ENCODE measurements at regions not wholly inside any gene's neighbourhood (a gene's known extent, or its start where the extent isn't known, plus 50 kb on each side); places are given as distances from the start of the nearest gene placed in this dataset.
"Not testable (repeated sequence)": the region's sequence is repeated elsewhere in the genome, so short reads cannot be mapped to it uniquely, and the experiment has no call there.

DNA sequence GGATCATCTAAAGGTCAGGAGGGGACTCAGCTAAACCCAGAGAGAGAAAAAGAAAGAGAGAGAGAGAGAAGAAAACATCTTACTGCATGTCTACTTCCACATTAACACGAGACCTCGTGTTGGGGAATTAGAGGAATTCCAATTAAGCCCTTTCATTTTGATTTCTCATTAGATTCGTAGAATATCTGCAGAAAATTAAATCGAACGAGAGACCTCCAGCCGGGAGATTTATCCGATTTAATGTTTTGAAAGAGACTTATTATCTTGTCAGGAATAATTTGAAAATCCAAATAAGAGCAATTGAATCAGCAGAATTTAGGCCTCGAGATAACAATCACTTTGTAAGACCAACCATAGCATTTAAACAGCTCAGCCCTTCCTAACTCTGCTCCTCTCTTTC, 175.6 kb downstream of the ABCC12 start:
- Mint-ChIP-seq H3K4me3 (no peak overlapping the region), H3K36me3 (ENCODE audit: low read depth) (no peaks in the 10 kb centered on the region), H3K27ac (no peak overlapping the region), H3K27me3 (no peaks in the 10 kb centered on the region), H3K9me3 (no peaks in the 10 kb centered on the region), H3K4me1 (no peaks in the 10 kb centered on the region)
- intact Hi-C loops (cut with micrococcal nuclease): no loop called here
- DNase-seq: no peak

- Mint-ChIP-seq H3K27me3 (no peaks in the 10 kb centered on the region), H3K9me3 (no peaks in the 10 kb centered on the region), H3K36me3 (ENCODE audit: low read depth) (no peaks in the 10 kb centered on the region), H3K4me1 (no peaks in the 10 kb centered on the region), H3K4me3 (no peak overlapping the region), H3K27ac (no peak overlapping the region)
- no peak for DNase-seq
- intact Hi-C loops (cut with micrococcal nuclease): no loop called here
Measured at GRCh38 chr16:47979616-47980182, 176.1 kb downstream of the ABCC12 start.

DNA sequence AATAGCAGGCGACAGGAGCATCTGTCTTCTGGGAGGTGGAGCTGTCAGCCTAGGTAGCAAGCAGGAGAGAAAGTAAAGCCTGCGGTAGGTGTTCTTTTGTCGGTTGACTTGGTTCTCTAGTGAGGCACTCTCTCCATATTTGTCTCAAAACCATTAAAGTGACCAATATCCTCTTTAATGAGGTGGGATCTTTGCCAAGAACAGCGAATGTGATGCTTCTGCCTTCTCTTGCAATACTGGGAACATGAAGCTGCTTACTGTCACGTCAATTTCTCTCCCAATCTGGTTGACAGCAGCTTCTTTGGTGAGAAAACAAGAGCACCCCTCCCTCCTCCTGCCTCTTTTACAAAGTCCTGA, 176.7 kb downstream of the ABCC12 start:
- no peaks in the 10 kb centered on the region for H3K27me3 Mint-ChIP-seq
- no peak for DNase-seq
- H3K36me3 Mint-ChIP-seq (ENCODE audit: low read depth): no peaks in the 10 kb centered on the region
- H3K9me3 Mint-ChIP-seq: no peaks in the 10 kb centered on the region
- H3K27ac Mint-ChIP-seq: no peak overlapping the region
- no peaks in the 10 kb centered on the region for H3K4me1 Mint-ChIP-seq
- intact Hi-C loops (cut with micrococcal nuclease): no loop called here
- no peak overlapping the region for H3K4me3 Mint-ChIP-seq

DNA sequence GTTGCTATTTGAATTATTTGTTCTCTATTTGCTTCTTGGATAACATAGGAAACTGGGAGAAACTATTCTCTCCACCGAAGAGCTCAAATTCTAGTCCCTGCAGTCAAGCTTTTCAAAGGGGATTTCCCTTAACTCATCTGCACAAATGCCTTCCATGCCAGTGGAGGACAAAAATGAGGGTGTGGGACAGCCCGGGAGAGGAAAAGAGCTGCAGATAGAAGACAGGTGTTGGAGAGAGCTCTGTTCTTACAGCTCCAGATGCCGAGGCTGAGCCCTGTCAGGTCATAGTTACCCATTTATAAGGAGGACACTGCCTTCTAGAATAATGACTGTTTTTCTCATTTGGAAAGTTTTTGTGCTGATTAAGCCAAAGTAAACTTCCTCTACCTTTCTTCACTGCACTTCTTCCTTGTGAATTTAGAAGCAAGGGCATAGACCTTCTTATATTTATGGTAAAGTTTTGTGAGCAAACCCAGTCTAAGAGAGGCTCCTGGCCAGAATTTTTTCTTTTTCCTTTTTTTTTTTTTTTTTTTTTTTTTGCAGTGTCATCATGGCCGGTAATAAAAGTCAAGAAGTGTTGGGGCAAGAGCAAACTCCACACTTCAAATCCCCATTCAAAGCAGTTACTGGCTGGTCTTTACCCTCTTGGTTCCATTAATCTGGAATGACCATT, 177.2 kb downstream of the ABCC12 start:
- Mint-ChIP-seq H3K4me3 (no peak overlapping the region), H3K9me3 (no peaks in the 10 kb centered on the region), H3K36me3 (ENCODE audit: low read depth) (no peaks in the 10 kb centered on the region), H3K27ac (no peak overlapping the region), H3K27me3 (no peaks in the 10 kb centered on the region), H3K4me1 (no peaks in the 10 kb centered on the region)
- intact Hi-C loops (cut with micrococcal nuclease): no loop called here
- DNase-seq: no peak

- Mint-ChIP-seq H3K4me3 (no peak overlapping the region), H3K36me3 (ENCODE audit: low read depth) (no peaks in the 10 kb centered on the region), H3K27me3 (no peaks in the 10 kb centered on the region), H3K27ac (no peak overlapping the region), H3K4me1 (no peaks in the 10 kb centered on the region), H3K9me3 (no peaks in the 10 kb centered on the region)
- DNase-seq: no peak
- intact Hi-C loops (cut with micrococcal nuclease): no loop called here
Measured at GRCh38 chr16:47977802-47978201, 178.0 kb downstream of the ABCC12 start.

- Mint-ChIP-seq H3K27ac (no peak overlapping the region), H3K27me3 (no peaks in the 10 kb centered on the region), H3K4me1 (no peaks in the 10 kb centered on the region), H3K4me3 (no peak overlapping the region), H3K36me3 (ENCODE audit: low read depth) (no peaks in the 10 kb centered on the region), H3K9me3 (no peaks in the 10 kb centered on the region)
- no peak for DNase-seq
- intact Hi-C loops (cut with micrococcal nuclease): no loop called here
Measured at GRCh38 chr16:47976636-47977210, 179.1 kb downstream of the ABCC12 start.

DNA sequence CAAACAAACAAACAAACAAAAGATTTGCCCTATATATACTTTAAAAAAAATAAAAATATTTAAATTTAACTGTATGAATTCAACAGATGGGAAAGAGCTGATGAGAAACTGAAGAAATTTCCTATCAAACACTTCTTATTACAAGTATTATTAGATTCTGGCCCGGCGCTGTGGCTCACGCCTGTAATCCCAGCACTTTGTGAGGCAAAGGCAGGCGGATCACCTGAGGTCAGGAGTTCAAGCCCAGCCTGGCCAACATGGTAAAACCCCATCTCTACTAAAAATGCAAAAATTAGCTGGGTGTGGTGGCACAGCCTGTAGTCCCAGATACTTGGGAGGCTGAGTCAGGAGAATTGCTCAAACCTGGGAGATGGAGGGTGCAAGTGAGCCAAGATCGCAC, 180.8 kb downstream of the ABCC12 start:
- H3K36me3 Mint-ChIP-seq (ENCODE audit: low read depth); DNase-seq; H3K4me1 Mint-ChIP-seq; H3K4me3 Mint-ChIP-seq; H3K27ac Mint-ChIP-seq; intact Hi-C loops (cut with micrococcal nuclease); H3K27me3 Mint-ChIP-seq; H3K9me3 Mint-ChIP-seq: not testable (repeated sequence)

DNA sequence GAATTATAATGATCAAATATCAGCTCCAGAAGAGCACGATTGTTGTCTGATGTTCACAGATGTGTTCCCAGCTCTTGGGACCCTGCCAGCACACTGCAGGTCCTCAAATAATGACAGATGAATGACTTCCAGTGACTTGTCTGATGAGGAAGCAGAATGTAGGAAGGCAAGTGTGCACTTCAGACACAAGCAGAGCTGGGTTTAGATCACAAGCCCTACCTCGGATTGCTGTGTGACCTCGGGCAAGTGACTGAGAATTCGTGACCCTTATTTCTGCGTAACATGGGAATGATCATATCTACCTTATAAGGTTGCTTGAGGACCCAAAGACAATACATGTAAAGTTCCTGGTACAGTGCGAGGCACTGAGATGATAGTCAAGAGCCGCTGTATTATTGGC, 182.2 kb downstream of the ABCC12 start:
- H3K27me3 Mint-ChIP-seq: no peaks in the 10 kb centered on the region
- no peak for DNase-seq
- no peaks in the 10 kb centered on the region for H3K36me3 Mint-ChIP-seq (ENCODE audit: low read depth)
- intact Hi-C loops (cut with micrococcal nuclease): no loop called here
- peaks cover 4% of the 10 kb centered on the region for H3K9me3 Mint-ChIP-seq
- H3K4me3 Mint-ChIP-seq: no peak overlapping the region
- no peak overlapping the region for H3K27ac Mint-ChIP-seq
- no peaks in the 10 kb centered on the region for H3K4me1 Mint-ChIP-seq

DNA sequence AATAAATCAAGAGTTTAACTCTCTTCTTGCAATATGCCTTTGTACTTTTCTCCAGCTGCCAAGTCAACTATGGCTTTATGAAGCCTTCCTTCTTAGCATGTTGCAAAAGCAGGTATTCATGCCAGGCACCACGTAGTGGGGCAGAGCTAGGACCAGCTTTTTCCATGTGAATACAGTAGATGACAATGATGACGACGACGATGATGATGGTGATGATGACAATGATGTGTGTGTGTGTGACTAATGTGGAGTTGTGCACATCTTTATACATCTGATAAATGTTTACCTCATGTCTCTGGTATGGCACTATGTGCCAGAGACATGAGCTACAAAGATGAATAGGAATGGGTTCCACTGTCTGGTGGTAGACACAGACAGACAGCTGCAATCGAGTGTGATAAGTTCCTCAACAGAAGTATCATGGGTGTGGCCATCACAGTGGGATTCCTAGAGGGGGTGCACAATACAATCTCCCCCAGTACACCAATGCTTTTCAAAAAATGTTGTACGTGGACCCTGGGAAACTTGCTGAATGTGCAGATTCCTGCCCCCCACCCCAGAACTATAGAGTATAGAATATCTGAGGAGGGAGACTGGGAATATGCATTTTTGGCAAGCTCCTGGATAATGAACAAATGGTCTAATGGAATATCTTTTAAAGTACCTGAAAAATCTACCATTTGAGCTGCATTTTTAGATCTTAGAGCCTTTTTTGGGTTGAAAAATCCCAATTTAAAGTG, 183.4 kb downstream of the ABCC12 start:
- Mint-ChIP-seq H3K27me3 (no peaks in the 10 kb centered on the region), H3K27ac (no peak overlapping the region), H3K9me3 (peaks cover 4% of the 10 kb centered on the region), H3K36me3 (ENCODE audit: low read depth) (no peaks in the 10 kb centered on the region), H3K4me3 (no peak overlapping the region), H3K4me1 (no peaks in the 10 kb centered on the region)
- intact Hi-C loops (cut with micrococcal nuclease): no loop called here
- DNase-seq: no peak

- intact Hi-C loops (cut with micrococcal nuclease): no loop called here
Measured at GRCh38 chr16:47971225-47971624, 184.6 kb downstream of the ABCC12 start.

GRCh38 chr16:47970291-47970931, 185.4 kb downstream of the ABCC12 start:
- Mint-ChIP-seq H3K9me3 (peaks cover 4% of the 10 kb centered on the region), H3K36me3 (ENCODE audit: low read depth) (no peaks in the 10 kb centered on the region), H3K27ac (no peak overlapping the region), H3K4me1 (no peaks in the 10 kb centered on the region), H3K27me3 (no peaks in the 10 kb centered on the region), H3K4me3 (no peak overlapping the region)
- intact Hi-C loops (cut with micrococcal nuclease): no loop called here
- no peak for DNase-seq

More at GRCh38 chr16:47971225-47971624, 184.6 kb downstream of the ABCC12 start:
- Mint-ChIP-seq H3K27ac (no peak overlapping the region), H3K27me3 (no peaks in the 10 kb centered on the region), H3K36me3 (ENCODE audit: low read depth) (no peaks in the 10 kb centered on the region), H3K9me3 (peaks cover 4% of the 10 kb centered on the region), H3K4me3 (no peak overlapping the region), H3K4me1 (no peaks in the 10 kb centered on the region)
- no peak for DNase-seq

DNA sequence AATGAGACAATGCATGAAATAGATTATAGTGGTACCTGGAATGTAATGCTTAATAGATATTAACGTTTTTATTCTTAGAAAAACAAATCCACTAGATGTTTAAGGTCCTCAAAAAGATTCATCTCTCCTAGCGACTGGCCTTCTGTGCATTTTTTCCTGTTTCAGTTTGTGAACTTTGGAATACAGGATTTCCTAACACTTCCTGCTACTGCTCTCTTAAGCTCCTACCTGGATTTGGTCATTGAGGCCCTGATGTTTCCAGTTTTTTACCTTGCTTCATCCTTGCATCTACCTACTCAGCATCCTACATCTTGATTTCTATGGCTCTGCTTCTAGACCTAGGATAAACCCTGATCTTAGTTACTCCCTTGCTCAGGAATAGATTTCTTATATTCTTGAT, 188.4 kb downstream of the ABCC12 start:
- no peaks in the 10 kb centered on the region for H3K36me3 Mint-ChIP-seq (ENCODE audit: low read depth)
- H3K4me3 Mint-ChIP-seq: no peak overlapping the region
- no peak for DNase-seq
- no peak overlapping the region for H3K27ac Mint-ChIP-seq
- intact Hi-C loops (cut with micrococcal nuclease): no loop called here
- no peaks in the 10 kb centered on the region for H3K4me1 Mint-ChIP-seq
- no peaks in the 10 kb centered on the region for H3K27me3 Mint-ChIP-seq
- peaks cover 4% of the 10 kb centered on the region for H3K9me3 Mint-ChIP-seq

DNA sequence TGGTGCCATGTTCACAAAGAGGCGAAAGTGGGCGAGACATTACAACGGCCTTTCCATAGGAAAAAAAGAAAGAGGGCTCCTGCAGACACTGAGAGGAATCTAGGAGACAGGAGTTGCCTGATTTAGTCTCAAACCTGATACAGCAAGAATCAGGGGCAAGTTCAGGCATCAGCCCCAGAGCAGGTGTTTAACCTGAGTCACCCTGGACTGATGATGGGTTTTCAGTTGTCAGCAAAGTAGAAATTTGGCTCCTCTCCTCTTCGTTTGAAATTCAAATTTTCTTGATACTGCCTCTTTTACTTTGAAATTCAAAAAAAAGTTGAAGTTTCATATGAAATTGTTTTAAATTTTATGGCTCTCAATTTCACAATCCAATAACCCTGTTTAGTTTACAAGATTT, 189.5 kb downstream of the ABCC12 start:
- no peaks in the 10 kb centered on the region for H3K36me3 Mint-ChIP-seq (ENCODE audit: low read depth)
- H3K9me3 Mint-ChIP-seq: peaks cover 4% of the 10 kb centered on the region
- no peak for DNase-seq
- no peak overlapping the region for H3K4me3 Mint-ChIP-seq
- H3K4me1 Mint-ChIP-seq: no peaks in the 10 kb centered on the region
- H3K27me3 Mint-ChIP-seq: no peaks in the 10 kb centered on the region
- no peak overlapping the region for H3K27ac Mint-ChIP-seq
- intact Hi-C loops (cut with micrococcal nuclease): no loop called here

DNA sequence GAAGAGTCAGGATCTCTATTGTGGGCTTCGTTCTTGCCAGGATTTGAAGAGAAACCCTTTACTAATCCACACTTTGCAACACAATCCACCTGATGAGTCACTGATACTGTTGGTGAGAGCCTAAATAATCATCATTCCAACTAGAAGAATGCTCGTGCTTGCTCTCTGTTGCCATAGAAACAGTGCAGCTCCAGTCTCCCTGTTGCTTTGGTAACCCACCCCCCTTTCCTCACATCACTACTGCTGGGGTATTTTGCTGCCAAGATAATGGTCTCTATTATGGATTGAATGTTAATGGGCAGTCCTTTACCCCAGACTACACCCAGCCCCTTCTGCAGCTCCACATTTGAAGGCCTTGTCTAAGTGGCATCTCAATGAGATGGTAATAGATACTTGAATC, 190.4 kb downstream of the ABCC12 start:
- no peaks in the 10 kb centered on the region for H3K36me3 Mint-ChIP-seq (ENCODE audit: low read depth)
- intact Hi-C loops (cut with micrococcal nuclease): no loop called here
- no peaks in the 10 kb centered on the region for H3K4me1 Mint-ChIP-seq
- no peak overlapping the region for H3K4me3 Mint-ChIP-seq
- no peaks in the 10 kb centered on the region for H3K27me3 Mint-ChIP-seq
- H3K27ac Mint-ChIP-seq: no peak overlapping the region
- DNase-seq: no peak
- peaks cover 3% of the 10 kb centered on the region for H3K9me3 Mint-ChIP-seq

Measured in activated CD4-positive, alpha-beta T cell treated with anti-CD3 and anti-CD28 coated beads, Interleukin-2, amount 10 ng/mL, durations not matched to agents 24 days and 14 days (primary cell).